ENCODE measurements at regions not wholly inside any gene's neighbourhood (a gene's known extent, or its start where the extent isn't known, plus 50 kb on each side); places are given as distances from the start of the nearest gene placed in this dataset.

- H3K4me3 Mint-ChIP-seq: no peak overlapping the region
- DNase-seq (ENCODE audit: low spot score): no peak
- no peaks in the 10 kb centered on the region for H3K79me2 ChIP-seq (ENCODE audit: low read depth)
- H3K36me3 ChIP-seq: no peaks in the 10 kb centered on the region
- peak overlapping the region; percentile 61 for H2AFZ ChIP-seq (replicated peaks)
- no peaks in the 10 kb centered on the region for H3F3A ChIP-seq (ENCODE audit: low read depth)
- H3K27ac Mint-ChIP-seq: no peak overlapping the region
- H3K27me3 ChIP-seq: peaks cover 4% of the 10 kb centered on the region
- H3K4me1 ChIP-seq: no peaks in the 10 kb centered on the region
- no peaks in the 10 kb centered on the region for H3K27me3 Mint-ChIP-seq (ENCODE audit: insufficient read depth, low read depth)
- no peak overlapping the region for H3K4me3 ChIP-seq
- no peaks in the 10 kb centered on the region for H3K9me3 ChIP-seq (ENCODE audit: low read depth)
- H3K9me3 Mint-ChIP-seq: peaks cover 4% of the 10 kb centered on the region
- H3K4me2 ChIP-seq: no peak overlapping the region
- no peak overlapping the region for H3K9ac ChIP-seq
- no peak for TF ChIP-seq CTCF (IDR thresholded peaks at IDR 0.05)
- TF ChIP-seq EZH2phosphoT487 (IDR thresholded peaks at IDR 0.05): no peak
- no peak for TF ChIP-seq EZH2 (IDR thresholded peaks at IDR 0.05)
- H3K27ac ChIP-seq: no peak overlapping the region
- no peaks in the 10 kb centered on the region for H3K36me3 Mint-ChIP-seq
- H4K20me1 ChIP-seq (ENCODE audit: low read depth): no peaks in the 10 kb centered on the region
- peaks cover 2% of the 10 kb centered on the region for H3K4me1 Mint-ChIP-seq
Measured at GRCh38 chr13:86882107-86882506, 789.1 kb upstream of the SLITRK5 start.

DNA sequence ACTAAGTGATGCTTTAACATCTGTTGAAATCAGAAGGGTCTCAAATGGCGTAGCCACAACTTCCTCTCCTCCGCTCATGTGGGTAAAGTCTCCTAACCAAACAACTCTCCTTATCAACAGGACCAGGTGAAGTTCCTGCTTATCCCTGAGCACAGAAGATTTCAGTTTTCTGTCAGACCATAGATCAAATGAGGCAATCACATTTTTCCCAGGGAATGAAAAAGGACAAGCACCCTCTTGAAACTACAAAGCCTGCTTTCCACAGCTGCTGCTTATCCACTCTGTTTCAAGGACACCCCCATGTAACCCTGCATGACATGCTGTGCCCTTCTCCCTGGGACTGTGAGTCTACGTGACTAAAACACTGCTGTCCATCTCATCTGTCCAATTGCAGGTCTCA is 788.3 kb upstream of the SLITRK5 start:
- Mint-ChIP-seq H3K36me3 (no peaks in the 10 kb centered on the region), H3K9me3 (peaks cover 7% of the 10 kb centered on the region), H3K4me3 (no peak overlapping the region), H3K4me1 (peaks cover 2% of the 10 kb centered on the region), H3K27me3 (ENCODE audit: insufficient read depth, low read depth) (no peaks in the 10 kb centered on the region), H3K27ac (no peak overlapping the region)
- Histone ChIP-seq H3K4me3 (no peak overlapping the region), H3K79me2 (ENCODE audit: low read depth) (no peaks in the 10 kb centered on the region), H3K36me3 (no peaks in the 10 kb centered on the region), H3K9ac (no peak overlapping the region), H3F3A (ENCODE audit: low read depth) (no peaks in the 10 kb centered on the region), H3K27me3 (peaks cover 4% of the 10 kb centered on the region), H3K4me2 (no peak overlapping the region), H4K20me1 (ENCODE audit: low read depth) (no peaks in the 10 kb centered on the region), H3K4me1 (no peaks in the 10 kb centered on the region), H2AFZ (replicated peaks) (peak overlapping the region; percentile 61), H3K9me3 (ENCODE audit: low read depth) (no peaks in the 10 kb centered on the region), H3K27ac (no peak overlapping the region)
- no peak for DNase-seq (ENCODE audit: low spot score)
- TF ChIP-seq EZH2 (IDR thresholded peaks at IDR 0.05) (no peak), CTCF (IDR thresholded peaks at IDR 0.05) (no peak), EZH2phosphoT487 (IDR thresholded peaks at IDR 0.05) (no peak)

DNA sequence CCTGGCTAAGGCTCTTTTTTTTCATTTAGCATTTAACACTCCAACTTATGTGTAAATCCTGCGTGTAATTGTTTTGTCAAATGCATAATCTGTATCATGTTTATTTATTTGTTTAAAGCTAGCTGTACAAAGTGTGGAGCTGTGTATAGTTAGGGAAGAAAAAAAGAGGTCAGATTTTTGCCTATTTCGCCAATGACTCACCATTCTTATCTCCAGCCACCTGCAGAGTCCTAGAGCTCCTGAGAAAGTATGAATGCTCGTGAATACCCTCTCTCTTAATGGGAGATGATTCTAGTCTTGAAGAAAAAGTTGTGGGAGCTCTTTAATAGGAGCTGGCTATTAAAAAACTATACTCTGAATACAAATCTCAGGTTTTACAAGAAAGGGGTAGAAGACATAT is 778.8 kb upstream of the SLITRK5 start:
- H2AFZ ChIP-seq (replicated peaks): no peak overlapping the region
- TF ChIP-seq EZH2 (IDR thresholded peaks at IDR 0.05) (no peak), EZH2phosphoT487 (IDR thresholded peaks at IDR 0.05) (no peak), CTCF (IDR thresholded peaks at IDR 0.05) (no peak)
- no peaks in the 10 kb centered on the region for H3K9me3 ChIP-seq (ENCODE audit: low read depth)
- no peak overlapping the region for H3K4me3 ChIP-seq
- Mint-ChIP-seq H3K4me3 (no peak overlapping the region), H3K9me3 (peaks cover 17% of the 10 kb centered on the region), H3K27ac (no peak overlapping the region), H3K27me3 (ENCODE audit: insufficient read depth, low read depth) (peaks cover 4% of the 10 kb centered on the region), H3K36me3 (peaks cover 2% of the 10 kb centered on the region), H3K4me1 (no peaks in the 10 kb centered on the region)
- no peak overlapping the region for H3K9ac ChIP-seq
- H3K36me3 ChIP-seq: no peaks in the 10 kb centered on the region
- H3K27me3 ChIP-seq: no peaks in the 10 kb centered on the region
- DNase-seq (ENCODE audit: low spot score): no peak
- no peak overlapping the region for H3K4me2 ChIP-seq
- no peaks in the 10 kb centered on the region for H4K20me1 ChIP-seq (ENCODE audit: low read depth)
- no peaks in the 10 kb centered on the region for H3K4me1 ChIP-seq
- H3K27ac ChIP-seq: no peak overlapping the region
- no peaks in the 10 kb centered on the region for H3K79me2 ChIP-seq (ENCODE audit: low read depth)
- H3F3A ChIP-seq (ENCODE audit: low read depth): no peaks in the 10 kb centered on the region

Measured in neural progenitor cell (in vitro differentiated cells).